Pancreas (tissue), 10 donors: ENCODE measurements at regions not wholly inside any gene's neighbourhood (a gene's known extent, or its start where the extent isn't known, plus 50 kb on each side); places are given as distances from the start of the nearest gene placed in this dataset.
"Not testable (repeated sequence)": the region's sequence is repeated elsewhere in the genome, so short reads cannot be mapped to it uniquely, and the experiment has no call there.

Source experiments
- ATAC-seq, 4 donors: fragments of 200-7000 bp; cut with Tn5 transposase; one replicate each; pipeline versions ENCODE4 v1.8.0 to v1.9.1; 2020; ENCODE audit warnings: mild to moderate bottlenecking in 4 of 4, moderate library complexity in 4 of 4
- DNase-seq, 6 donors: peaks; one replicate each; pipeline ENCODE4 v3.0.0-alpha.2; 2020
- FAIRE-seq: peaks from 2 replicates; lab custom pipeline; 2012; peaks lifted over from hg19 to GRCh38; lab: Jason Lieb, UNC
- H3K27ac ChIP-seq, 4 donors: fragments of 200-600 bp; sonication (generic); 1 replicate in 3 of 4; 2 replicates in 1 of 4; pipeline versions ENCODE4 v1.5.0 to v1.8.0; 2020
- H3K27me3 ChIP-seq, 4 donors: fragments of 200-600 bp; one replicate each; pipeline ENCODE4 v1.8.0; 2021
- H3K36me3 ChIP-seq, 3 donors: fragments of 200-600 bp; sonication (generic) in 1 of 3; one replicate each; pipeline versions ENCODE4 v1.5.0 to v1.8.0; 2020 to 2021
- H3K4me1 ChIP-seq, 3 donors: fragments of 200-600 bp; one replicate each; pipeline ENCODE4 v1.8.0; 2021
- H3K4me3 ChIP-seq, 4 donors: fragments of 200-600 bp; sonication (generic) in 2 of 4; one replicate each; pipeline versions ENCODE4 v1.5.0 to v1.8.0; 2020 to 2021
- H3K9me3 ChIP-seq, 4 donors: fragments of 200-600 bp; one replicate each; pipeline ENCODE4 v1.8.0; 2021
- WGBS, 2 donors: extraction: QIAGEN DNeasy Blood & Tissue Kit; methylation state at CpG; one replicate each; pipeline ENCODE4 v1.1.7; 2013; 5-methylcytosine and 5-hydroxymethylcytosine counted together
- intact Hi-C, 3 donors: fragments of 100-400 bp; cut with DNase I; formaldehyde crosslinking; loops; one replicate each; pipeline versions ENCODE4 v1.11.1 to v1.14.2; 2022
- TF ChIP-seq, protein P1 (sequence below), 4 donors: fragments of 200-600 bp; sonication (generic) in 3 of 4; IDR thresholded peaks; one replicate each; pipeline versions ENCODE4 v1.5.0 to v1.8.0; 2021; ENCODE audit warnings: antibody characterized with exemption in 4 of 4
- donor health status: healthy with polysubstance abuse.
- donor health status: DM: no; HTN: no; CAD: no; lungs with moderate emphysema.
- donor health status: DM: no; HTN: no; CAD: no.
- donor health status: control.
- donor health status: control.
- donor health status: Bipolar disorder and iron deficiency.
- donor health status: DM: yes; HTN: yes; CAD: no.
- donor health status: DM: no; HTN: no; CAD: no.
- donor health status: DM: no; HTN: no; CAD: no.
- donor health status: DM: yes; HTN: yes; CAD: no.

DNA sequence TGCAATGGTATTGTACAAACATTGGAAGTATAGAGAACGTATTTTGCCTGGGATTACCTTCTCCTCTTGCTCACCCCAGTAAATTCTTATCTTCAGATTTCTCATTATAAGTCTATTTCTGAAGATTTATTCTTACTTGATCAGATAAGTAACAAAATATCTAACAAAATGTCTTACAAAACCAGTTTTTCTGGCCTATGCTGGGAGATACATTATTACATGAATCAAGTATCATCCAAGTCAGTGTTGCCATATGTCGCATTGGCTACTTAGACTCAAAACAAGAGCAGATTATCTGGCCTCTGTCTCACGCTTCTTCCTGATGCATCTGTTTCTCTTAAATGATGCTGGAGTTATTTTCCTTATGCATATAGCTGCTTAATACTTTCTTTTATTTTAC, 408.5 kb downstream of the CCER1 start:
- no peak for ATAC-seq
- no peak overlapping the region for H3K27ac ChIP-seq
- no peaks in the 10 kb centered on the region for H3K36me3 ChIP-seq
- no peak for FAIRE-seq
- DNase-seq = no peak
- no peaks in the 10 kb centered on the region for H3K9me3 ChIP-seq
- intact Hi-C loops = no loop called here
- 71 to 79% methylated on average over 3 of the region's 3 CpGs for WGBS, 2 donors
- no peaks in the 10 kb centered on the region for H3K4me1 ChIP-seq
- TF ChIP-seq, protein P1, sequence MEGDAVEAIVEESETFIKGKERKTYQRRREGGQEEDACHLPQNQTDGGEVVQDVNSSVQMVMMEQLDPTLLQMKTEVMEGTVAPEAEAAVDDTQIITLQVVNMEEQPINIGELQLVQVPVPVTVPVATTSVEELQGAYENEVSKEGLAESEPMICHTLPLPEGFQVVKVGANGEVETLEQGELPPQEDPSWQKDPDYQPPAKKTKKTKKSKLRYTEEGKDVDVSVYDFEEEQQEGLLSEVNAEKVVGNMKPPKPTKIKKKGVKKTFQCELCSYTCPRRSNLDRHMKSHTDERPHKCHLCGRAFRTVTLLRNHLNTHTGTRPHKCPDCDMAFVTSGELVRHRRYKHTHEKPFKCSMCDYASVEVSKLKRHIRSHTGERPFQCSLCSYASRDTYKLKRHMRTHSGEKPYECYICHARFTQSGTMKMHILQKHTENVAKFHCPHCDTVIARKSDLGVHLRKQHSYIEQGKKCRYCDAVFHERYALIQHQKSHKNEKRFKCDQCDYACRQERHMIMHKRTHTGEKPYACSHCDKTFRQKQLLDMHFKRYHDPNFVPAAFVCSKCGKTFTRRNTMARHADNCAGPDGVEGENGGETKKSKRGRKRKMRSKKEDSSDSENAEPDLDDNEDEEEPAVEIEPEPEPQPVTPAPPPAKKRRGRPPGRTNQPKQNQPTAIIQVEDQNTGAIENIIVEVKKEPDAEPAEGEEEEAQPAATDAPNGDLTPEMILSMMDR (IDR thresholded peaks at IDR 0.05) = no peak
- no peak overlapping the region for H3K4me3 ChIP-seq
- no peaks in the 10 kb centered on the region for H3K27me3 ChIP-seq

DNA sequence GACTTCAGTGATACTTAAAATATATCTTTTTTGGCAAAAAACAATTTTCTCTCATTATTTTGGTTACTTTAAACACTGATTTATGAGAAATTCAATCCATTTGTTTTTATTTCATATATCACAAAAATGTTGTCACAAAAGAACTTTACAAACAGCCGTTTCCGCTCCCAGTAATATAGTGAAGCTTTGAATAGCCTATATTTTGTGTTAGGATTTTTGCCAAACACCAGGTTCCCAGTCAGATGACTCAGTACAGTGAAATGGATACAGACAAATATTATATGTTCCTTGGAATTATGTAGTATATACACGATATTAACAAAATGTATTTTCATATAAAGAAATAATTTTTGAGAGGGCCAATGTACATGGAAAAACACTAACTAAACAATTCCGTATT, 411.1 kb downstream of the CCER1 start:
- no peaks in the 10 kb centered on the region for H3K36me3 ChIP-seq
- ATAC-seq (no peak), DNase-seq (no peak), FAIRE-seq (no peak)
- no peaks in the 10 kb centered on the region for H3K27me3 ChIP-seq
- no peaks in the 10 kb centered on the region for H3K4me1 ChIP-seq
- TF ChIP-seq, protein P1 (IDR thresholded peaks at IDR 0.05) = no peak
- H3K27ac ChIP-seq = no peak overlapping the region
- no peaks in the 10 kb centered on the region for H3K9me3 ChIP-seq
- 68 to 79% methylated on average over 4 of the region's 4 CpGs for WGBS, 2 donors
- intact Hi-C loops = no loop called here
- no peak overlapping the region for H3K4me3 ChIP-seq

DNA sequence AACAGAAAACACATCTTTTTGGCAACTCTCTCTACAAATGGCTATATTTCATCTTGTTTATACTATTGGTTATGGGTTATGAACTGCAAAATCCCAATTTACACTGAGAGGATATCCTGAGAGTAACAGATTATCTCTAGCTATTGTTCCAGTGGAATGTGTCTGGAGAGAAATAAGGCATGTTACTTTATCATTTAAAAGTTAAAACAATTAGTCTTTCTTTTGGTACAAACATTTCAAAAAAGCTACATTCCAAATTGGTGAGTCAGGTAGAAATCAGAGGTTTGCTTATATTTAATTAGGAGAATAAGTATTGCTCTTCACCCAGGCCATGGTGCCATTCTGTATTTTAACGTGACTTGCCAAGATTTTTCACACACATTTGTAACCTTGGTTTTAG, 411.6 kb downstream of the CCER1 start:
- H3K27ac ChIP-seq = no peak overlapping the region
- WGBS, 2 donors = 29 to 41% methylated on average over 1 of the region's 1 CpG
- FAIRE-seq (no peak), DNase-seq (no peak), ATAC-seq (no peak)
- H3K27me3 ChIP-seq = no peaks in the 10 kb centered on the region
- no peaks in the 10 kb centered on the region for H3K4me1 ChIP-seq
- no peaks in the 10 kb centered on the region for H3K9me3 ChIP-seq
- intact Hi-C loops = no loop called here
- no peaks in the 10 kb centered on the region for H3K36me3 ChIP-seq
- TF ChIP-seq, protein P1 (IDR thresholded peaks at IDR 0.05) = no peak
- H3K4me3 ChIP-seq = no peak overlapping the region

DNA sequence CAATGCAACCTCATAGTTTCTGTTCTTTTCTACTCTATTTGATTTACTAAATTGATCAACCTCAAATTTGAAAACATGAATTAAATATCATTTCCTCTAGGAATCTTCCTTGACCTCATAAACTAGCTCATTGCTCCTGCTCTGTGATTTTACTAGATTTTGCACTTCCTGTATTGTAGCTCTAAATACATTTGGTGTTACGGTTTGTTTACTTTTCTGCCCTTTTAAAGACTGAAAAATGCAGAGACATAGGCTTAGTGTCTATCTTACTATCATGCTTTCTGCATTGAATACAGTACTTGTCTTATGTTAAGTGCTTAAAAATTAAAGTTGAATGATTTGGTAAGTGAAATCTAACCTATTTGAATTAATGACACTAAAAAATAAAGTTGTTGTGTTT, 412.1 kb downstream of the CCER1 start:
- WGBS, 2 donors = no CpG with 5 or more reads among the region's 1 CpG
- H3K4me3 ChIP-seq, H3K4me1 ChIP-seq, FAIRE-seq, H3K27ac ChIP-seq, H3K9me3 ChIP-seq, H3K36me3 ChIP-seq, DNase-seq, H3K27me3 ChIP-seq, ATAC-seq, intact Hi-C loops: not testable (repeated sequence)

DNA sequence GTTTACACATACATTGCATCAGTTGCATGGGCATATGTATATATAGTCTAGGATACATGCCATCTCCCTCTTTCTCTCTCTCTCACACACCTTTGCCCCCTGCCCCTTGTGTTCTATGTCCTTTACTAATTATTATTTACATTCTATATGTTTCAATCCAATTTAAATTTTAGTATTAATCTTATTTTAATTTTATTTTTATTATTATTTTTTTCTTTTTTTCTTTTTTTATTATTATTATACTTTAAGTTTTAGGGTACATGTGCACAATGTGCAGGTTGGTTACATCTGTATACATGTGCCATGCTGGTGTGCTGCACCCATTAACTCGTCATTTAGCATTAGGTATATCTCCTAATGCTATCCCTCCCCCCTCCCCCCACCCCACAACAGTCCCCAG, 421.1 kb downstream of the CCER1 start:
- H3K27ac ChIP-seq, H3K4me3 ChIP-seq, DNase-seq, ATAC-seq, FAIRE-seq, H3K4me1 ChIP-seq, intact Hi-C loops, H3K36me3 ChIP-seq, H3K27me3 ChIP-seq, H3K9me3 ChIP-seq: not testable (repeated sequence)
- WGBS, 2 donors = 80 to 83% methylated on average over 1 of the region's 1 CpG

DNA sequence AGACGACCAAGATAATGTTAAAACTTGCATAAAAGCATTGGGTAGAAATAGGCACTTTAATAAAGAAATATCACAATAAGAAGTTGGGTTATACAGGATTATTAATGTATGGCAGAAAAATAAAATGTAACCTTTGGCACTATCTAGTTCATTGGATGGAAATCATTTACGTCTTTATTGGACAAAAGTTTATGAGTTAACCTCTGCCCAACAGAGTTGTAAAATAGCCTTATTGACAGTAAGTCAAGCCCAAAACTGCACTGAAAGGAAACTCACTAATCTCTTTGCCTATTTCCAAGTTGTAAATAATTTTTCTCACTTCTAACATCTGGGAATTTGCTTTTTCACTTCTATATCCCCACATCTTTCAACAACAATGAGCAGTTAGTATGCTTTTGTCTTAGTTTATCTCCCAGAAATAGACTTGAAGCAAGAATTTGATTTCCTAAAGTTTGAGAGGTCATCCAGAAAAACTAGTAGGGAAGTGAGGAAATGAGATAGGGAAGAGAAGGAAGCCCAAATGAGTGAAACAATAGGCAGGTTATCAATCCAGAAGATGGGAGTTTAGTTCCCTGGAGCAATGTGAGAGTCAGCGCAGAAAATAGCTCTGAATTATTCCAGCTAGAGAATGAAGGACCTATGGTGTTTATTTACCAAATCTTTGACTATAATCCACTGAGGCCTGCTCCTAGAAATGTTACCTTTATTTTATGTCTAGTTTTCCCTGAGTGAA, 434.8 kb downstream of the CCER1 start:
- 36 to 42% methylated on average over 3 of the region's 3 CpGs for WGBS, 2 donors
- FAIRE-seq (no peak), ATAC-seq (no peak), DNase-seq (no peak)
- no peaks in the 10 kb centered on the region for H3K4me1 ChIP-seq
- no peaks in the 10 kb centered on the region for H3K27me3 ChIP-seq
- H3K4me3 ChIP-seq = no peak overlapping the region
- no peaks in the 10 kb centered on the region for H3K9me3 ChIP-seq
- TF ChIP-seq, protein P1 (IDR thresholded peaks at IDR 0.05) = no peak
- intact Hi-C loops = no loop called here
- no peaks in the 10 kb centered on the region for H3K36me3 ChIP-seq
- H3K27ac ChIP-seq = no peak overlapping the region
